Astrocyte (in vitro differentiated cells and primary cell): ENCODE measurements at regions not wholly inside any gene's neighbourhood (a gene's known extent, or its start where the extent isn't known, plus 50 kb on each side); places are given as distances from the start of the nearest gene placed in this dataset.

Source experiments
- DNase-seq: peaks from one replicate; pipeline ENCODE4 v3.0.0-alpha.2; 2010; ENCODE audit warnings: low read depth
- FAIRE-seq: peaks from 2 replicates; lab custom pipeline; 2011; peaks lifted over from hg19 to GRCh38; lab: Jason Lieb, UNC
- H2AFZ ChIP-seq: 2 replicates; pipeline ENCODE4 v1.6.0; 2012; ENCODE audit warnings: low read depth, low read length, inconsistent platforms
- H3K27ac ChIP-seq: 2 replicates; pipeline ENCODE4 v1.5.1; 2011; ENCODE audit warnings: low read depth, low read length, inconsistent platforms
- H3K27me3 ChIP-seq: 2 replicates; pipeline ENCODE4 v1.6.0; 2011; ENCODE audit warnings: low read length, inconsistent platforms; ENCODE audit not compliant: insufficient read depth
- H3K36me3 ChIP-seq: 2 replicates; pipeline ENCODE4 v1.5.1; 2011; ENCODE audit warnings: low read length, inconsistent platforms; ENCODE audit not compliant: insufficient read depth
- H3K4me1 ChIP-seq: 2 replicates; pipeline ENCODE4 v1.5.1; 2011; ENCODE audit warnings: low read length, inconsistent platforms; ENCODE audit not compliant: insufficient read depth
- H3K4me2 ChIP-seq: 2 replicates; pipeline ENCODE4 v1.6.0; 2012; ENCODE audit warnings: low read length, inconsistent platforms
- H3K4me3 ChIP-seq: 2 replicates; pipeline ENCODE4 v1.5.1; 2011; ENCODE audit warnings: low read depth, mild to moderate bottlenecking, low read length, inconsistent platforms; ENCODE audit not compliant: insufficient read depth
- H3K79me2 ChIP-seq: 2 replicates; pipeline ENCODE4 v1.6.0; 2012; ENCODE audit warnings: mild to moderate bottlenecking, low read length, inconsistent platforms; ENCODE audit not compliant: insufficient read depth
- H3K9ac ChIP-seq: 2 replicates; pipeline ENCODE4 v1.6.0; 2012; ENCODE audit warnings: mild to moderate bottlenecking, low read length, inconsistent platforms
- H3K9me3 ChIP-seq: 2 replicates; pipeline ENCODE4 v1.5.1; 2012; ENCODE audit warnings: low read depth, mild to moderate bottlenecking, low read length, inconsistent platforms; ENCODE audit not compliant: insufficient read depth
- H4K20me1 ChIP-seq: 2 replicates; pipeline ENCODE4 v1.6.0; 2012; ENCODE audit warnings: low read length, inconsistent platforms; ENCODE audit not compliant: insufficient read depth
- H3K27ac Mint-ChIP-seq: one replicate; pipeline ENCODE4 v1.8.0; 2021; ENCODE audit warnings: mild to moderate bottlenecking, mixed read lengths; ENCODE audit not compliant: unreplicated experiment
- H3K27me3 Mint-ChIP-seq: one replicate; pipeline ENCODE4 v1.8.0; 2021; ENCODE audit warnings: low read depth, mixed read lengths; ENCODE audit not compliant: unreplicated experiment
- H3K36me3 Mint-ChIP-seq: one replicate; pipeline ENCODE4 v1.8.0; 2021; ENCODE audit warnings: low read depth, mixed read lengths; ENCODE audit not compliant: unreplicated experiment
- H3K4me1 Mint-ChIP-seq: one replicate; pipeline ENCODE4 v1.8.0; 2021; ENCODE audit warnings: low read depth, mixed read lengths; ENCODE audit not compliant: unreplicated experiment
- H3K4me3 Mint-ChIP-seq: one replicate; pipeline ENCODE4 v1.8.0; 2021; ENCODE audit warnings: mild to moderate bottlenecking, moderate library complexity, mixed read lengths; ENCODE audit not compliant: unreplicated experiment
- H3K9me3 Mint-ChIP-seq: one replicate; pipeline ENCODE4 v1.8.0; 2021; ENCODE audit warnings: mild to moderate bottlenecking, mixed read lengths; ENCODE audit not compliant: unreplicated experiment
- CTCF ChIP-seq: IDR thresholded peaks from 2 replicates; pipeline ENCODE4 v1.5.1; 2011; ENCODE audit warnings: low read depth, mild to moderate bottlenecking, inconsistent platforms, low read length, moderate library complexity; ENCODE audit not compliant: insufficient read depth
- EZH2 ChIP-seq: IDR thresholded peaks from 2 replicates; pipeline ENCODE4 v1.6.1; 2012; ENCODE audit warnings: mild to moderate bottlenecking, low read length, inconsistent platforms; ENCODE audit not compliant: insufficient read depth

GRCh38 chr12:107359382-107359781, 266.0 kb upstream of the CRY1 start:
- H3K27me3 ChIP-seq = no peaks in the 10 kb centered on the region
- Mint-ChIP-seq H3K27me3 (peaks cover 5% of the 10 kb centered on the region), H3K9me3 (no peaks in the 10 kb centered on the region), H3K27ac (no peak overlapping the region), H3K4me1 (peaks cover 23% of the 10 kb centered on the region), H3K4me3 (no peak overlapping the region), H3K36me3 (no peaks in the 10 kb centered on the region)
- no peak overlapping the region for H3K27ac ChIP-seq
- H3K4me3 ChIP-seq = no peak overlapping the region
- peak overlapping the region; percentile 34 for H3K4me2 ChIP-seq
- no peak overlapping the region for H2AFZ ChIP-seq
- peak overlapping the region; percentile 19 for H3K9ac ChIP-seq
- DNase-seq (peak; percentile 57), FAIRE-seq (no peak)
- H3K36me3 ChIP-seq = no peaks in the 10 kb centered on the region
- TF ChIP-seq CTCF = no peak
- no peak for TF ChIP-seq EZH2
- no peaks in the 10 kb centered on the region for H3K9me3 ChIP-seq
- H3K4me1 ChIP-seq = peaks cover 21% of the 10 kb centered on the region
- peaks cover 14% of the 10 kb centered on the region for H4K20me1 ChIP-seq
- no peaks in the 10 kb centered on the region for H3K79me2 ChIP-seq

GRCh38 chr12:107360033-107360432, 266.7 kb upstream of the CRY1 start:
- Histone ChIP-seq H3K36me3 (no peaks in the 10 kb centered on the region), H3K79me2 (no peaks in the 10 kb centered on the region), H3K4me2 (no peak overlapping the region), H2AFZ (no peak overlapping the region), H3K27me3 (no peaks in the 10 kb centered on the region), H3K4me1 (peaks cover 21% of the 10 kb centered on the region), H3K27ac (no peak overlapping the region), H4K20me1 (peaks cover 14% of the 10 kb centered on the region), H3K4me3 (no peak overlapping the region), H3K9me3 (no peaks in the 10 kb centered on the region), H3K9ac (no peak overlapping the region)
- Mint-ChIP-seq H3K9me3 (no peaks in the 10 kb centered on the region), H3K36me3 (no peaks in the 10 kb centered on the region), H3K4me3 (no peak overlapping the region), H3K27ac (no peak overlapping the region), H3K4me1 (peaks cover 23% of the 10 kb centered on the region), H3K27me3 (peaks cover 5% of the 10 kb centered on the region)
- TF ChIP-seq EZH2 = no peak
- no peak for TF ChIP-seq CTCF
- no peak for FAIRE-seq
- DNase-seq = no peak

GRCh38 chr12:107360482-107360881, 267.1 kb upstream of the CRY1 start:
- H3K27me3 Mint-ChIP-seq = peaks cover 5% of the 10 kb centered on the region

More at GRCh38 chr12:107360482-107360881, 267.1 kb upstream of the CRY1 start:
- no peaks in the 10 kb centered on the region for H3K9me3 Mint-ChIP-seq
- no peaks in the 10 kb centered on the region for H3K79me2 ChIP-seq
- no peak overlapping the region for H3K4me3 ChIP-seq
- H3K36me3 ChIP-seq = no peaks in the 10 kb centered on the region
- no peaks in the 10 kb centered on the region for H3K36me3 Mint-ChIP-seq
- H3K4me1 Mint-ChIP-seq = peaks cover 21% of the 10 kb centered on the region
- no peak overlapping the region for H3K27ac ChIP-seq
- H2AFZ ChIP-seq = no peak overlapping the region
- no peak for TF ChIP-seq EZH2
- no peak for TF ChIP-seq CTCF
- H3K27me3 ChIP-seq = no peaks in the 10 kb centered on the region
- FAIRE-seq = no peak
- peaks cover 21% of the 10 kb centered on the region for H3K4me1 ChIP-seq
- no peaks in the 10 kb centered on the region for H3K9me3 ChIP-seq
- DNase-seq = no peak
- H3K27ac Mint-ChIP-seq = no peak overlapping the region
- H4K20me1 ChIP-seq = peaks cover 14% of the 10 kb centered on the region
- H3K9ac ChIP-seq = no peak overlapping the region
- no peak overlapping the region for H3K4me3 Mint-ChIP-seq
- no peak overlapping the region for H3K4me2 ChIP-seq
